Myocyte (in vitro differentiated cells): ENCODE measurements at regions not wholly inside any gene's neighbourhood (a gene's known extent, or its start where the extent isn't known, plus 50 kb on each side); places are given as distances from the start of the nearest gene placed in this dataset.

ENCODE experiments used
- DNase-seq: peaks from one replicate; pipeline ENCODE4 v3.0.0-alpha.2; 2012; ENCODE audit warnings: low read depth

GRCh38 chr20:40101560-40101959, 587.5 kb downstream of the MAFB start:
- DNase-seq: no peak

- DNase-seq: no peak
These were observed 588.8 kb downstream of the MAFB start for GRCh38 chr20:40100261-40100660.

- no peak for DNase-seq
These were observed 598.8 kb downstream of the MAFB start for GRCh38 chr20:40090236-40090635.

GRCh38 chr20:40087496-40087895, 601.5 kb downstream of the MAFB start:
- no peak for DNase-seq

- no peak for DNase-seq
These were observed 603.5 kb downstream of the MAFB start for GRCh38 chr20:40085513-40085912.

GRCh38 chr20:40082436-40082835, 606.6 kb downstream of the MAFB start:
- DNase-seq: no peak

GRCh38 chr20:40081653-40082052, 607.4 kb downstream of the MAFB start:
- DNase-seq: no peak

GRCh38 chr20:40080041-40080652, 608.9 kb downstream of the MAFB start:
- DNase-seq: no peak

GRCh38 chr20:40073535-40074111, 615.4 kb downstream of the MAFB start:
- DNase-seq: no peak

- DNase-seq: no peak
These were observed 616.1 kb downstream of the MAFB start for GRCh38 chr20:40072907-40073306.

- no peak for DNase-seq
These were observed 632.9 kb downstream of the MAFB start for GRCh38 chr20:40056171-40056570.

GRCh38 chr20:40055711-40056110, 633.3 kb downstream of the MAFB start:
- DNase-seq: no peak

GRCh38 chr20:40054311-40054710, 634.7 kb downstream of the MAFB start:
- DNase-seq: no peak

- no peak for DNase-seq
These were observed 638.4 kb downstream of the MAFB start for GRCh38 chr20:40050596-40050995.

- no peak for DNase-seq
These were observed 639.2 kb downstream of the MAFB start for GRCh38 chr20:40049854-40050253.

- peak; percentile 0 for DNase-seq
These were observed 642.3 kb downstream of the MAFB start for GRCh38 chr20:40046703-40047102.

GRCh38 chr20:40037511-40037910, 651.5 kb downstream of the MAFB start:
- DNase-seq: no peak

GRCh38 chr20:40029589-40029988, 659.4 kb downstream of the MAFB start:
- DNase-seq: no peak

GRCh38 chr20:40019510-40019909, 669.5 kb downstream of the MAFB start:
- DNase-seq: no peak

- DNase-seq: no peak
These were observed 671.3 kb downstream of the MAFB start for GRCh38 chr20:40017765-40018164.

- DNase-seq: no peak
These were observed 672.1 kb downstream of the MAFB start for GRCh38 chr20:40016890-40017289.

GRCh38 chr20:40016392-40016791, 672.6 kb downstream of the MAFB start:
- no peak for DNase-seq

- peak; percentile 57 for DNase-seq
These were observed 677.0 kb downstream of the MAFB start for GRCh38 chr20:40012026-40012425.
